ENCODE measurements at regions not wholly inside any gene's neighbourhood (a gene's known extent, or its start where the extent isn't known, plus 50 kb on each side); places are given as distances from the start of the nearest gene placed in this dataset.

DNA sequence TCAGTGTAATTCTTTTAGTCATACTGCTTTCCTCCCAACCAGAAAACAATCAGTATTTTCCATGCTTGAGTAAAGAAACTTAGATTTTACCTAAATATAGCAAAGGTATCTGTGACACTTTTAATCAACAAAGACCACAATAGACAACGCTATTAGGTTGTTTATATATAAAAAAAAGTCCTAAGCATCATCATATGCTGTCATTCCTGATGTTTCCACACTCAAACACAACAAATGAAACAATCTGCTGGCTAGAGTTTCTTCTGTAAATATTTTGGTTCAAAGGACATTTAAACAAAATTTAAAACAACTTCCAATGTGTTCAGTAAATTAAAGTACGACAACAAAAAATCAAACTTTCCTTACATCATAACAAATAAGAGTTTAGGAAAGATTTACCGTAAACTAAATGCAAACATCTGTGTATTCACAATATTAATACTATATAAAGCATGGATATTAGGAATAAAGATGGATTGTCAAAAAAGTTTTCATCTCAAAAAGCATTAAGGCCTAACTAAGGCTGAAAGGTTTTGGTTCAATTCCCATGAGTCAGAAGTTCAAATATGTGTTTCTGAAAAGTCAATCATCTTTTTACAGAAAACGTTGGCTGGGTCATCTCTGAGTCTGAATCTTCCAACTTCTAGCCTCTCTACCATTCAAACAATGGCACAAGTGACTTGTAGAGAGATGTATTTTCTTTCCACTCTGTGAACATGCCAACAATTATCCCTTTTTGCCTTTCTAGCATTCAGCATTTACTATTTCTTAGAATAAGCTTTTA lies 157.1 kb downstream of the CRPPA start:
- TF ChIP-seq CTCF (IDR thresholded peaks at IDR 0.05 in 4 of 5, conservative IDR thresholded peaks at IDR 0.05 in 1 of 5) (no peak), POLR2A (IDR thresholded peaks at IDR 0.05) (no peak)
